D721Med (cell line): ENCODE measurements at regions not wholly inside any gene's neighbourhood (a gene's known extent, or its start where the extent isn't known, plus 50 kb on each side); places are given as distances from the start of the nearest gene placed in this dataset.

Experiments used
- DNase-seq: peaks from one replicate; pipeline ENCODE4 v3.0.0; 2011; ENCODE audit warnings: low spot score; ENCODE audit not compliant: insufficient read length
- FAIRE-seq: peaks from 2 replicates; lab custom pipeline; 2011; peaks lifted over from hg19 to GRCh38; lab: Jason Lieb, UNC
- TF ChIP-seq, protein P1 (sequence below): IDR thresholded peaks from 2 replicates; pipeline ENCODE4 v1.5.1; 2012; ENCODE audit warnings: mild to moderate bottlenecking, control low read depth; ENCODE audit not compliant: insufficient read depth; ENCODE audit errors: missing control alignments

- DNase-seq (no peak), FAIRE-seq (no peak)
- TF ChIP-seq, protein P1, sequence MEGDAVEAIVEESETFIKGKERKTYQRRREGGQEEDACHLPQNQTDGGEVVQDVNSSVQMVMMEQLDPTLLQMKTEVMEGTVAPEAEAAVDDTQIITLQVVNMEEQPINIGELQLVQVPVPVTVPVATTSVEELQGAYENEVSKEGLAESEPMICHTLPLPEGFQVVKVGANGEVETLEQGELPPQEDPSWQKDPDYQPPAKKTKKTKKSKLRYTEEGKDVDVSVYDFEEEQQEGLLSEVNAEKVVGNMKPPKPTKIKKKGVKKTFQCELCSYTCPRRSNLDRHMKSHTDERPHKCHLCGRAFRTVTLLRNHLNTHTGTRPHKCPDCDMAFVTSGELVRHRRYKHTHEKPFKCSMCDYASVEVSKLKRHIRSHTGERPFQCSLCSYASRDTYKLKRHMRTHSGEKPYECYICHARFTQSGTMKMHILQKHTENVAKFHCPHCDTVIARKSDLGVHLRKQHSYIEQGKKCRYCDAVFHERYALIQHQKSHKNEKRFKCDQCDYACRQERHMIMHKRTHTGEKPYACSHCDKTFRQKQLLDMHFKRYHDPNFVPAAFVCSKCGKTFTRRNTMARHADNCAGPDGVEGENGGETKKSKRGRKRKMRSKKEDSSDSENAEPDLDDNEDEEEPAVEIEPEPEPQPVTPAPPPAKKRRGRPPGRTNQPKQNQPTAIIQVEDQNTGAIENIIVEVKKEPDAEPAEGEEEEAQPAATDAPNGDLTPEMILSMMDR: no peak
Observed at GRCh38 chr13:109372666-109373065, 413.7 kb downstream of the IRS2 start.

DNA sequence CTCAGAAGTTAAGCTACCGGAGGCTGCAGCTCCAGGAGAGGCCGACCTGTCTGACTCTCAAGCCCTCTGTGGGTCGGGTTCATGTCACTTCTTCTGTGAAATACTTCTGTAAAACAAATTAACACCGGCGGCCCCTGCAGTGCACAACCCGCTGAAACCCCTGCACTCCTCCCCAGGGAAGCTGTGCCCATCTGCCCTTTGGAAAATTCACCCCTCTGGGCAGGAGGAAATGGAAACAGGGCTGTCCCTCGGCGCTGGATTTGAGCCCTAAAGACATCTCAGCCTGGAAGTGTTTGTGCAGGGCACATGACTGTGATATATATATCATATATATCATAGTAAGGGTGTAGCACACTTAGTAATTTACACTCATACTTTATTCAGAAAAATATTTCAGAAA is 415.3 kb downstream of the IRS2 start:
- DNase-seq: no peak
- no peak for FAIRE-seq
- TF ChIP-seq, protein P1: no peak

DNA sequence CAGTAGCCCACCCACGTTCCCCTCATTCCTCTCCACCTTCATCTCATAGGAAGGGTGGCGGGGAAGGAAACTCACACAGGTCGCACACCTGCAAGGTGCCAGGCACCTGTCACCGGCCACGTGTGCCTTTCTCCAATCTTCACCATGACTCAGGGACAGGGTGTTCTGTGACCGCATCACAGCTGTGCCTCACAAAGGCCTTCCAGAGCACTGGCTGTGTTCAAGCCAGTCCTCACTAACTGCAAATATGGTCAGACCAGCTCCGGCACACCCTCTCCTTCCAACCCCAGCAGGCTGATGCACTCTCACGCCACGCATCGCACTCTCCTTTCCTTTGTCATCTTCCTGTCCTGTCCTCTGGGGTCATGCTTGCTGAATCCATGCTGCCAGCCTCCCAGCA is 415.9 kb downstream of the IRS2 start:
- DNase-seq (no peak), FAIRE-seq (no peak)
- TF ChIP-seq, protein P1: no peak

DNA sequence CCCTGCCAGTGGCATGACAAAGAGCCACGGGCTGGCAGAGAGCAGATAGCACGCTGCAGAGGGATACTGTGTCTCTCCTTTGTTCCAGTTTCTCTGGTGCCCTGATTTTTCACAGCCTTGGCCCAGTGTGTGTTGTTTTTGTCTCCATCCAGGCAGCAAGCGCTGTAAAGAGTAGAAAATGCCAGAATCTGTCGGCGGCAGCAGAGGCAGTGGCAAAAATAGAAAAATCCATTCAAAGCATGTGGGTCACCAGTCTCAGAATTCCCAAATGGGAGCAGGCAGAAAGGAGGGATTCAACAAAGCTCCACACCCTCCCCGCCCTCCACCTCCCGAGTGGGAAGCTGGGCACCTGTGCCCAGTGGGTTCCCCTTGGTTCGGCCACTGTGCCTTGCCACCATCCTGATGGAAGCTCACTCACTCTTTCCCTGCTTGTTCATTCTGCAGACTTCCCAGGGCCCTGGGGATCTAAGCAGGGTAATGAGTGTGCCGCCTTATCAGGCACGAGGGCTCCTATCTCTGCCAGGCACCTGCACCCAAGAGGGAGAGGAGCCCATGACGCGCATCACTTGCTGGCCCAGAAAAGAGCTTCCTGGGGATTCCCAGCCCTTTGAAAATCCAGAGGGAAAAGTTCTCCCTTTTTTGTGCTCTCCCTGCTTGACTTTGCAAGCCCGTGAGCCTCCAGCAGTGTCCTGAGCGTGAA is 416.9 kb downstream of the IRS2 start:
- no peak for DNase-seq
- TF ChIP-seq, protein P1: no peak
- FAIRE-seq: no peak

GRCh38 chr13:109368230-109368629 is 418.2 kb downstream of the IRS2 start:
- FAIRE-seq (no peak), DNase-seq (no peak)
- TF ChIP-seq, protein P1: no peak

DNA sequence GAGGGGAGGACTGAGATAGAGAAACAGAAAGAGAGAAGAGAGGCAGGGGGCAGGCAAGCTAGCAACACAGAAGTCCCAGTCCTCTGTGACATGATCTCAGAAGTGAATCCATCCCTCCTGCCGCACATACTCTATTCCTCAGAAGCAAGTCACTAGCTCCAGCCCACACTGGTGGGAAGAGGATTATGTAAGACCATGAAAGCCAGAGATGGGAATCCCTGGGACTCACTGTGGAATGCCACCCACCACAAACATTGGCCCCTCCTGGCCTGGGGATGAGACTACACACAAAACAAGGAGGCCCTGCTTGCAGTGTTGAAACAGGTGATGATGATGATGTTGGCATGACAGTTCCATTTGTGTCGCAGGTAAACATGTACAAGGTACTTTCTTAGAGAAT is 419.9 kb downstream of the IRS2 start:
- no peak for DNase-seq
- TF ChIP-seq, protein P1: no peak
- FAIRE-seq: no peak

DNA sequence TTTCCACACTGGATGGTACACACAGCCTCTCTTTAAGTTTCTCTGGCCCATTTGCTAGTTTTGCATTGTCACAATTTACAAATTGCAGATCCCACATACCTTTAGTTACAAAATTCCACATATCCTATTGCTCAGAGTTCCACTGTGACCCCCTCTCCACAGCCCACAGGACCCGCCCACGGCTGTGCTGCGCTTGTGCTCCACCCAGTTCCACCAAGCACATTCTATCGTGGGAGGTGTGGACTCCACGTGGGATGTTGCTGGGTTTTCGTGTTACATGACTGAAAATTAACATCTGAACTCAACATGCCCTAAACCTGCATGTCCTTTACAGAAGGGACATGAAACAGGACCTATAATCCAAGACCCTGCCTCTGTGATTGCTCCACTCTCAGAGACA is 423.0 kb downstream of the IRS2 start:
- no peak for FAIRE-seq
- TF ChIP-seq, protein P1: no peak
- DNase-seq: no peak
